WERI-Rb-1 (cell line): ENCODE measurements at regions not wholly inside any gene's neighbourhood (a gene's known extent, or its start where the extent isn't known, plus 50 kb on each side); places are given as distances from the start of the nearest gene placed in this dataset.
A peak's percentile ranks its signal among the peaks of the same experiment; 100 is the strongest.
"Not testable (repeated sequence)": the region's sequence is repeated elsewhere in the genome, so short reads cannot be mapped to it uniquely, and the experiment has no call there.

ENCODE experiments used
- DNase-seq: peaks from one replicate; pipeline ENCODE4 v3.0.0-alpha.2; 2020
- H3K27ac ChIP-seq: fragments of 250-450 bp; sonication (Bioruptor Pico); 2 replicates; pipeline ENCODE4 v1.5.1; 2020; ENCODE audit warnings: mild to moderate bottlenecking, moderate library complexity
- H3K27me3 ChIP-seq: fragments of 250-450 bp; sonication (Bioruptor Pico); 2 replicates; pipeline ENCODE4 v1.5.1; 2021; ENCODE audit warnings: mild to moderate bottlenecking, low read depth, moderate library complexity; ENCODE audit not compliant: insufficient read depth, severe bottlenecking
- H3K36me3 ChIP-seq: fragments of 250-450 bp; sonication (Bioruptor Pico); 2 replicates; pipeline ENCODE4 v1.5.1; 2020; ENCODE audit warnings: mild to moderate bottlenecking, moderate library complexity
- H3K4me3 ChIP-seq: 2 replicates; pipeline ENCODE4 v1.5.1; 2011; ENCODE audit warnings: low read depth, mild to moderate bottlenecking, control low read depth, low read length
- H3K9me3 ChIP-seq: fragments of 250-450 bp; sonication (Bioruptor Pico); 2 replicates; pipeline ENCODE4 v1.5.1; 2021; ENCODE audit warnings: mild to moderate bottlenecking, moderate library complexity; ENCODE audit not compliant: severe bottlenecking
- TF ChIP-seq, protein P1 (sequence below): IDR thresholded peaks from 2 replicates; pipeline ENCODE4 v1.5.1; 2011; ENCODE audit warnings: low read depth, mild to moderate bottlenecking, control low read depth, inconsistent platforms, low read length

DNA sequence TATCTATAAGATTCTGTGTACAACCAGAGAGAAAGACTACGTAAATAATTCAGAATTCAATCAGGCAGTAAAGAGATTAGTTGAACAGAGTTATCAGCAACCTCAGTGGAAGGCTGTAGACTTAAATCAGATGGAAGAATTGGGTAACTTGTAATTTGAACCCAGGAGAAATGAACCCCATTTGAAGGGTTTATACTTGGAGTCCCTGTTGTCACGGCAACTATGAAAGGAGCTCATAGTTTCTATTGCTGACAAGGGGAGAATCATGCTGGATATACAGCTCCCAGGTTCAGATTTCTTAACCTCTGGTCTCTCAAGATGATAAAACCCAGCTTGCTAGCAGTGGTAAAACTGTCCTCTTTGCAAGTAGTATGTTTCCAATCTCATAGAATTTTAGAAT, 54.4 kb upstream of the BMP4 start:
- no peak overlapping the region for H3K27ac ChIP-seq
- H3K4me3 ChIP-seq: no peak overlapping the region
- DNase-seq: no peak
- no peaks in the 10 kb centered on the region for H3K9me3 ChIP-seq
- no peaks in the 10 kb centered on the region for H3K36me3 ChIP-seq
- TF ChIP-seq, protein P1, sequence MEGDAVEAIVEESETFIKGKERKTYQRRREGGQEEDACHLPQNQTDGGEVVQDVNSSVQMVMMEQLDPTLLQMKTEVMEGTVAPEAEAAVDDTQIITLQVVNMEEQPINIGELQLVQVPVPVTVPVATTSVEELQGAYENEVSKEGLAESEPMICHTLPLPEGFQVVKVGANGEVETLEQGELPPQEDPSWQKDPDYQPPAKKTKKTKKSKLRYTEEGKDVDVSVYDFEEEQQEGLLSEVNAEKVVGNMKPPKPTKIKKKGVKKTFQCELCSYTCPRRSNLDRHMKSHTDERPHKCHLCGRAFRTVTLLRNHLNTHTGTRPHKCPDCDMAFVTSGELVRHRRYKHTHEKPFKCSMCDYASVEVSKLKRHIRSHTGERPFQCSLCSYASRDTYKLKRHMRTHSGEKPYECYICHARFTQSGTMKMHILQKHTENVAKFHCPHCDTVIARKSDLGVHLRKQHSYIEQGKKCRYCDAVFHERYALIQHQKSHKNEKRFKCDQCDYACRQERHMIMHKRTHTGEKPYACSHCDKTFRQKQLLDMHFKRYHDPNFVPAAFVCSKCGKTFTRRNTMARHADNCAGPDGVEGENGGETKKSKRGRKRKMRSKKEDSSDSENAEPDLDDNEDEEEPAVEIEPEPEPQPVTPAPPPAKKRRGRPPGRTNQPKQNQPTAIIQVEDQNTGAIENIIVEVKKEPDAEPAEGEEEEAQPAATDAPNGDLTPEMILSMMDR: no peak
- H3K27me3 ChIP-seq: peaks cover 30% of the 10 kb centered on the region

DNA sequence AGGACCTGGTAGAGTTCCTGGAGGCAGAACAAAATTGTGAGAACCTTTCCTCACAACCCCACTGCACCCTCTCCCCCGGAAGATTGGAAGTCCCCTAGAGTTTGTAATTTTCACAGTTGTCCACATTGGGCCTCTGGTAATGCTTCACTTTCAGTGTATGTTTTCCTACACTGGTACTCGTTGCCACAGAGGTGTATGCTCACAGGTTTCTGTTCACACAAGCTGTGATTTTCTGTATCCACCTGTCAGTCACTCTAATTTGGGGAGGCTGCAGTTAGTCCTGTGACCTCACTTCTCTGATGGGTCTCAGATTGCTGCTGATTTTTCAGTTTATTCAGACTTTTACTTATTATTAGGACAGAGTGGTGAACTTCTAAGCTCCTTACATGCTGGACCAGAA, 66.4 kb upstream of the BMP4 start:
- Histone ChIP-seq H3K27me3 (peaks cover 3% of the 10 kb centered on the region), H3K27ac (no peak overlapping the region), H3K4me3 (no peak overlapping the region), H3K36me3 (no peaks in the 10 kb centered on the region), H3K9me3 (peaks cover 2% of the 10 kb centered on the region)
- TF ChIP-seq, protein P1: no peak
- no peak for DNase-seq

DNA sequence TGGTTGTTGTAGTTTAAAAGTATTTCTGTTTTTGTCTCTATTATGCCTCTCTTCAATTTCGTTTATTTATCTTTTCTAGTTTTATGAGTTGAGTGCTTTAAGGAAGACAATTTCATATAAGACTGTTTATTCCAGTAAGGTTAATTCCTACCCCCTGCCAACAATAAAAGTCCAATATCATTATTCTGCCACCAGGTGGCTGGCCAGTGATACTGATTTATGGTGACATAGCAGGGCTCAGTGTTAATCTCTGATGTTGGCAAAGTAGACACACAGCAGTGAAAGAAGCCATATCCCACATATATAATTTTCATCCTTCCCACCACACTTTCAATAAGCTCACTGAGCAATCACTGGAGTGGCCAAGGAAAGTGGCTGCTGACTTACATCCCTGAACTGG, 69.0 kb upstream of the BMP4 start:
- TF ChIP-seq, protein P1: 0 out of 2 replicates have a peak, but pooled peaks have one; percentile 7
- Histone ChIP-seq H3K36me3 (no peaks in the 10 kb centered on the region), H3K4me3 (no peak overlapping the region), H3K27ac (no peak overlapping the region), H3K9me3 (peaks cover 2% of the 10 kb centered on the region), H3K27me3 (peaks cover 3% of the 10 kb centered on the region)
- DNase-seq: peak; percentile 15

DNA sequence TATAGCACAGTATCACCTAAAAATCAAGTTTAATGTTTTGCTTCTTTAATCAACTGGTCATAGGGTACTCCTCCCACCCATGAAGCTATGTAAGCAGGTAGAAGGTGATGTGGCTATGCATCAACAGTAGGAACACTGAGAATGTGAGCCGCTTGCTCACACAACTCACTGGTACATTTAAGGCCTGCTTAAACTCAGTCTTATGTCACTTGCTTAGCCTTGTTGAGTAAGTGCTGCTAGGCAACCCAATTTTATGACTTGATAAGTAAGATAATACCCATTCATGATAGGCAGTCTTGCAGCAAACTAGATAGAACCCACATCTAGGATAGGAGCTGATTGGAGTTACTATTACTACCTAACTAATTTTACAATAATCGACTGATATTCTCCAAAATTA, 70.0 kb upstream of the BMP4 start:
- H3K4me3 ChIP-seq: no peak overlapping the region
- DNase-seq: no peak
- TF ChIP-seq, protein P1: no peak
- no peaks in the 10 kb centered on the region for H3K27me3 ChIP-seq
- H3K9me3 ChIP-seq: peaks cover 2% of the 10 kb centered on the region
- no peaks in the 10 kb centered on the region for H3K36me3 ChIP-seq
- H3K27ac ChIP-seq: no peak overlapping the region

DNA sequence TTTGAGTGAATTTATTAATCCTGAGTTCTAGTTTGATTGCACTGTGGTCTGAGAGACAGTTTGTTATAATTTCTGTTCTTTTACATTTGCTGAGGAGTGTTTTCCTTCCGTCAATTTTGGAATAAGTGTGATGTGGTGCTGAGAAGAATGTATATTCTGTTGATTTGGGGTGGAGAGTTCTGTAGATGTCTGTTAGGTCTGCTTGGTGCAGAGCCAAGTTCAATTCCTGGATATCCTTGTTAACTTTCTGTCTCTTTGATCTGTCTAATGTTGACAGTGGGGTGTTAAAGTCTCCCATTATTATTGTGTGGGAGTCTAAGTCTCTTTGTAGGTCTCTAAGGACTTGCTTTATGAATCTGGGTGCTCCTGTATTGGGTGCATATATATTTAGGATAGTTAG, 74.4 kb upstream of the BMP4 start:
- H3K4me3 ChIP-seq, DNase-seq: not testable (repeated sequence)

DNA sequence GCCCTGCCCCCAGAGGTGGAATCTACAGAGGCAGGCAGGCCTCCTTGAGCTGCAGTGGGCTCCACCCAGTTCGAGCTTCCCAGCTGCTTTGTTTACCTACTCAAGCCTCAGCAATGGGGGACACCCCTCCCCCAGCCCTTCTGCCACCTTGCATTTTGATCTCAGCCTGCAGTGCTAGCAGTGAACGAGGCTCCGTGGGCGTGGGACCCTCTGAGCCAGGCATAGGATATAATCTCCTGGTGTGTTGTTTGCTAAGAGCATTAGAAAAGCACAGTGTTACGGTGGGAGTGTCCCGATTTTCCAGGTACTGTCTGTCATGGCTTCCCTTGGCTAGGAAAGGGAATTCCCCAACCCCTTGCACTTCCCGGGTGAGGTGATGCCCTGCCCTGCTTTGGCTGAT, 76.7 kb upstream of the BMP4 start:
- H3K36me3 ChIP-seq, H3K27ac ChIP-seq, H3K4me3 ChIP-seq, H3K9me3 ChIP-seq, H3K27me3 ChIP-seq, DNase-seq: not testable (repeated sequence)

More for the DNA sequence above, 74.4 kb upstream of the BMP4 start:
- not testable (repeated sequence) for H3K27me3 ChIP-seq, H3K9me3 ChIP-seq, H3K27ac ChIP-seq, H3K36me3 ChIP-seq

DNA sequence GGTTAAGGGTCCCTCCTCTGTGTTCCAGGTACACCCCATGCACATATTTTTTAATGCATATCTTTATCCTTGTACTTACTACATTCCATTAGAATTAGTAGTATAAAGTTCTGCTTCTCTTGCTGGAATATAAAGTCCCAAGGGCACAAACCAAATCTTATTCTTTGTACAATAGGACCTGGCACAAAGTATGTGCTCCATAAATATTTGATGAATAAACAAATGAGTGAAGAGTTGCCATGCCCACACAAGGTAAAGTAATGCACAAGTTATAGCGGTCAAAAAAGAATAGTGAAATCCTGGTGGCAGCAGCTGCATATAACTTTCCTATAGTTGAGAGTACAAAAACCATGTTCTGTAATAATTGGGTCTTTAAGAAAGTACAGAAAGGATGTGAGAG, 82.1 kb upstream of the BMP4 start:
- no peak for DNase-seq
- H3K36me3 ChIP-seq: no peaks in the 10 kb centered on the region
- peaks cover 8% of the 10 kb centered on the region for H3K27me3 ChIP-seq
- no peak overlapping the region for H3K27ac ChIP-seq
- H3K4me3 ChIP-seq: no peak overlapping the region
- TF ChIP-seq, protein P1: no peak
- no peaks in the 10 kb centered on the region for H3K9me3 ChIP-seq
